ENCODE measurements at regions not wholly inside any gene's neighbourhood (a gene's known extent, or its start where the extent isn't known, plus 50 kb on each side); places are given as distances from the start of the nearest gene placed in this dataset.
"Not testable (repeated sequence)": the region's sequence is repeated elsewhere in the genome, so short reads cannot be mapped to it uniquely, and the experiment has no call there.

- Mint-ChIP-seq H3K4me1 (no peaks in the 10 kb centered on the region), H3K36me3 (no peaks in the 10 kb centered on the region), H3K9me3 (peaks cover 3% of the 10 kb centered on the region), H3K4me3 (no peak overlapping the region), H3K27ac (no peak overlapping the region)
- ATAC-seq (no peak), DNase-seq (ENCODE audit: low spot score in 2 of 2) (no peak)
Measured at GRCh38 chrX:112577146-112577545, 102.6 kb downstream of the LHFPL1 start.

- Mint-ChIP-seq H3K36me3 (no peaks in the 10 kb centered on the region), H3K9me3 (peaks cover 1% of the 10 kb centered on the region), H3K27ac (no peak overlapping the region)
Measured at GRCh38 chrX:112571388-112571787, 108.3 kb downstream of the LHFPL1 start.

GRCh38 chrX:112555831-112556230 lies 123.9 kb downstream of the LHFPL1 start:
- Mint-ChIP-seq H3K9me3 (no peaks in the 10 kb centered on the region), H3K4me1 (no peaks in the 10 kb centered on the region), H3K27ac (no peak overlapping the region), H3K36me3 (no peaks in the 10 kb centered on the region), H3K4me3 (no peak overlapping the region)
- no peak for ATAC-seq
- DNase-seq (ENCODE audit: low spot score in 2 of 2) = no peak

More at GRCh38 chrX:112571388-112571787, 108.3 kb downstream of the LHFPL1 start:
- Mint-ChIP-seq H3K4me1 (no peaks in the 10 kb centered on the region), H3K4me3 (no peak overlapping the region)
- no peak for DNase-seq (ENCODE audit: low spot score in 2 of 2)
- ATAC-seq = no peak

GRCh38 chrX:112545051-112545450 lies 134.7 kb downstream of the LHFPL1 start:
- ATAC-seq (no peak), DNase-seq (ENCODE audit: low spot score in 2 of 2) (no peak)
- H3K27ac Mint-ChIP-seq = no peak overlapping the region
- no peaks in the 10 kb centered on the region for H3K36me3 Mint-ChIP-seq
- no peak overlapping the region for H3K4me3 Mint-ChIP-seq
- H3K9me3 Mint-ChIP-seq = peaks cover 8% of the 10 kb centered on the region
- no peaks in the 10 kb centered on the region for H3K4me1 Mint-ChIP-seq

- no peak for ATAC-seq
- H3K9me3 Mint-ChIP-seq = peaks cover 5% of the 10 kb centered on the region
- no peaks in the 10 kb centered on the region for H3K36me3 Mint-ChIP-seq
- H3K27ac Mint-ChIP-seq = no peak overlapping the region
- DNase-seq (ENCODE audit: low spot score in 2 of 2) = no peak
- H3K4me3 Mint-ChIP-seq = no peak overlapping the region
- H3K4me1 Mint-ChIP-seq = no peaks in the 10 kb centered on the region
Measured at GRCh38 chrX:112536544-112536943, 143.2 kb downstream of the LHFPL1 start.

- no peaks in the 10 kb centered on the region for H3K36me3 Mint-ChIP-seq
- no peak overlapping the region for H3K27ac Mint-ChIP-seq
- no peaks in the 10 kb centered on the region for H3K4me1 Mint-ChIP-seq
- ATAC-seq (no peak), DNase-seq (ENCODE audit: low spot score in 2 of 2) (no peak)
- H3K9me3 Mint-ChIP-seq = peaks cover 4% of the 10 kb centered on the region
- no peak overlapping the region for H3K4me3 Mint-ChIP-seq
Measured at GRCh38 chrX:112527903-112528302, 151.8 kb downstream of the LHFPL1 start.

- ATAC-seq (no peak), DNase-seq (ENCODE audit: low spot score in 2 of 2) (no peak)
- no peaks in the 10 kb centered on the region for H3K36me3 Mint-ChIP-seq
- no peaks in the 10 kb centered on the region for H3K4me1 Mint-ChIP-seq
- H3K4me3 Mint-ChIP-seq = no peak overlapping the region
- H3K9me3 Mint-ChIP-seq = peaks cover 4% of the 10 kb centered on the region
- H3K27ac Mint-ChIP-seq = no peak overlapping the region
Measured at GRCh38 chrX:112521676-112522075, 158.1 kb downstream of the LHFPL1 start.

- Mint-ChIP-seq H3K9me3 (peaks cover 4% of the 10 kb centered on the region), H3K36me3 (no peaks in the 10 kb centered on the region), H3K4me1 (no peaks in the 10 kb centered on the region), H3K4me3 (no peak overlapping the region), H3K27ac (no peak overlapping the region)
- ATAC-seq = no peak
- DNase-seq (ENCODE audit: low spot score in 2 of 2) = no peak
Measured at GRCh38 chrX:112520124-112520523, 159.6 kb downstream of the LHFPL1 start.

- no peak for ATAC-seq
- Mint-ChIP-seq H3K27ac (no peak overlapping the region), H3K4me1 (no peaks in the 10 kb centered on the region), H3K36me3 (no peaks in the 10 kb centered on the region), H3K9me3 (peaks cover 18% of the 10 kb centered on the region), H3K4me3 (no peak overlapping the region)
- no peak for DNase-seq (ENCODE audit: low spot score in 2 of 2)
Measured at GRCh38 chrX:112513154-112513553, 166.6 kb downstream of the LHFPL1 start.

- H3K4me1 Mint-ChIP-seq = no peaks in the 10 kb centered on the region
- H3K4me3 Mint-ChIP-seq = no peak overlapping the region
- H3K36me3 Mint-ChIP-seq = no peaks in the 10 kb centered on the region
- no peak overlapping the region for H3K27ac Mint-ChIP-seq
- DNase-seq (ENCODE audit: low spot score in 2 of 2) (no peak), ATAC-seq (no peak)
- peaks cover 18% of the 10 kb centered on the region for H3K9me3 Mint-ChIP-seq
Measured at GRCh38 chrX:112512509-112512908, 167.2 kb downstream of the LHFPL1 start.

- Mint-ChIP-seq H3K36me3 (no peaks in the 10 kb centered on the region), H3K4me3 (no peak overlapping the region), H3K9me3 (peaks cover 18% of the 10 kb centered on the region), H3K27ac (no peak overlapping the region), H3K4me1 (no peaks in the 10 kb centered on the region)
- DNase-seq (ENCODE audit: low spot score in 2 of 2) = no peak
- no peak for ATAC-seq
Measured at GRCh38 chrX:112510629-112511028, 169.1 kb downstream of the LHFPL1 start.

GRCh38 chrX:112477653-112478052 lies 202.1 kb downstream of the LHFPL1 start:
- Mint-ChIP-seq H3K27ac (no peak overlapping the region), H3K4me3 (no peak overlapping the region), H3K4me1 (no peaks in the 10 kb centered on the region), H3K36me3 (no peaks in the 10 kb centered on the region), H3K9me3 (peaks cover 5% of the 10 kb centered on the region)
- no peak for DNase-seq (ENCODE audit: low spot score in 2 of 2)
- ATAC-seq = no peak

- ATAC-seq (no peak), DNase-seq (ENCODE audit: low spot score in 2 of 2) (no peak)
- no peaks in the 10 kb centered on the region for H3K36me3 Mint-ChIP-seq
- peaks cover 5% of the 10 kb centered on the region for H3K9me3 Mint-ChIP-seq
- no peak overlapping the region for H3K4me3 Mint-ChIP-seq
- H3K4me1 Mint-ChIP-seq = no peaks in the 10 kb centered on the region
- H3K27ac Mint-ChIP-seq = no peak overlapping the region
Measured at GRCh38 chrX:112473654-112474053, 206.1 kb downstream of the LHFPL1 start.

- no peak for ATAC-seq
- Mint-ChIP-seq H3K36me3 (no peaks in the 10 kb centered on the region), H3K4me3 (no peak overlapping the region), H3K4me1 (no peaks in the 10 kb centered on the region), H3K27ac (no peak overlapping the region), H3K9me3 (peaks cover 3% of the 10 kb centered on the region)
- no peak for DNase-seq (ENCODE audit: low spot score in 2 of 2)
Measured at GRCh38 chrX:112470551-112470950, 209.2 kb downstream of the LHFPL1 start.

GRCh38 chrX:112461949-112462450 lies 217.7 kb downstream of the LHFPL1 start:
- not testable (repeated sequence) for ATAC-seq; H3K4me1 Mint-ChIP-seq; DNase-seq (ENCODE audit: low spot score in 2 of 2); H3K27ac Mint-ChIP-seq; H3K36me3 Mint-ChIP-seq; H3K9me3 Mint-ChIP-seq; H3K4me3 Mint-ChIP-seq

GRCh38 chrX:112457788-112458187 lies 221.9 kb downstream of the LHFPL1 start:
- Mint-ChIP-seq H3K4me3 (no peak overlapping the region), H3K4me1 (no peaks in the 10 kb centered on the region), H3K9me3 (no peaks in the 10 kb centered on the region), H3K36me3 (no peaks in the 10 kb centered on the region), H3K27ac (no peak overlapping the region)
- no peak for ATAC-seq
- no peak for DNase-seq (ENCODE audit: low spot score in 2 of 2)

GRCh38 chrX:112450810-112451209 lies 228.9 kb downstream of the LHFPL1 start:
- no peaks in the 10 kb centered on the region for H3K36me3 Mint-ChIP-seq
- no peak for DNase-seq (ENCODE audit: low spot score in 2 of 2)

More at GRCh38 chrX:112450810-112451209, 228.9 kb downstream of the LHFPL1 start:
- Mint-ChIP-seq H3K4me3 (no peak overlapping the region), H3K27ac (no peak overlapping the region), H3K4me1 (no peaks in the 10 kb centered on the region), H3K9me3 (no peaks in the 10 kb centered on the region)
- ATAC-seq = no peak

Data from stimulated activated effector memory CD8-positive, alpha-beta T cell treated with anti-CD3 and anti-CD28 coated beads, Interleukin-12 subunit alpha, Interleukin-12 subunit beta, amount 100 ng/mL, for 72 hours (primary cell).